GM12892 (cell line): ENCODE measurements at regions not wholly inside any gene's neighbourhood (a gene's known extent, or its start where the extent isn't known, plus 50 kb on each side); places are given as distances from the start of the nearest gene placed in this dataset.

ENCODE experiments used
- POLR2A ChIP-seq: IDR thresholded peaks from 2 replicates; pipeline ENCODE4 v1.6.1; 2011; ENCODE audit warnings: low read depth, low read length, control low read depth
- POLR2AphosphoS5 ChIP-seq: IDR thresholded peaks from 2 replicates; pipeline ENCODE4 v1.6.1; 2011; ENCODE audit warnings: low read depth, low read length, control low read depth

DNA sequence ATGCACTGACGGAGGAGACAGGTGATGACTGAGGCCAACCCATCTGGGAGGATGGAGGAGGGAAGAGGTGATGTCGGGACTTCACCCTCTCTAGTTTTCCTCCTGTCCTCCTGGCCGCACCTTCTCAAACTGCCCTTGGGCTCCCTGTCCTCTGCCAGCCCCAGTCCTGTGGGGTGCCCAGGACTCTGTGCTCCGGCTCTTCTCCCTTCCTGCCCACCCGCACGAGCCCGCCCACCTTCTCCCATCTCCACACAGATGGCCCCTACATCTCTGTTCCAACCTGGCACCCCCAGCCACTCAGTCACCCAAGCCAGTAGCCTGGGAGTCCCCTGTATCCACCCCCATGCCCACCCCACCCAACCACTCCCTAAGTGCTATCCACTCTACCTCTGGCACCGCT is 206.7 kb upstream of the LINGO1 start:
- TF ChIP-seq POLR2A (no peak), POLR2AphosphoS5 (no peak)
